Dermis blood vessel endothelial cell (primary cell): ENCODE measurements at regions not wholly inside any gene's neighbourhood (a gene's known extent, or its start where the extent isn't known, plus 50 kb on each side); places are given as distances from the start of the nearest gene placed in this dataset.
A peak's percentile ranks its signal among the peaks of the same experiment; 100 is the strongest.
"Not testable (repeated sequence)": the region's sequence is repeated elsewhere in the genome, so short reads cannot be mapped to it uniquely, and the experiment has no call there.

Source experiments
- DNase-seq: peaks from one replicate; pipeline ENCODE4 v3.0.0; 2010

- DNase-seq = no peak
Observed at GRCh38 chr2:172262486-172262885, 159.8 kb upstream of the DLX2 start.

GRCh38 chr2:172264820-172265219 lies 162.1 kb upstream of the DLX2 start:
- DNase-seq = not testable (repeated sequence)

GRCh38 chr2:172269507-172270244 lies 157.7 kb upstream of the ITGA6 start:
- not testable (repeated sequence) for DNase-seq

- no peak for DNase-seq
Observed at GRCh38 chr2:172270278-172271079, 156.9 kb upstream of the ITGA6 start.

GRCh38 chr2:172273910-172274571 lies 153.3 kb upstream of the ITGA6 start:
- DNase-seq = no peak

GRCh38 chr2:172275239-172275638 lies 152.1 kb upstream of the ITGA6 start:
- DNase-seq = no peak

GRCh38 chr2:172276961-172277360 lies 150.4 kb upstream of the ITGA6 start:
- no peak for DNase-seq

- no peak for DNase-seq
Observed at GRCh38 chr2:172278667-172279066, 148.7 kb upstream of the ITGA6 start.

GRCh38 chr2:172279214-172279613 lies 148.2 kb upstream of the ITGA6 start:
- no peak for DNase-seq

GRCh38 chr2:172279813-172280212 lies 147.6 kb upstream of the ITGA6 start:
- peak; percentile 31 for DNase-seq

- no peak for DNase-seq
Observed at GRCh38 chr2:172280571-172281361, 146.6 kb upstream of the ITGA6 start.

- peak; percentile 60 for DNase-seq
Observed at GRCh38 chr2:172281648-172282570, 145.5 kb upstream of the ITGA6 start.

GRCh38 chr2:172282944-172283343 lies 144.4 kb upstream of the ITGA6 start:
- DNase-seq = peak; percentile 93

- DNase-seq = peak; percentile 20
Observed at GRCh38 chr2:172283476-172283875, 143.9 kb upstream of the ITGA6 start.

GRCh38 chr2:172284209-172284608 lies 143.2 kb upstream of the ITGA6 start:
- DNase-seq = no peak

- DNase-seq = peak; percentile 68
Observed at GRCh38 chr2:172285010-172285621, 142.3 kb upstream of the ITGA6 start.

GRCh38 chr2:172285760-172286159 lies 141.6 kb upstream of the ITGA6 start:
- DNase-seq = no peak

- DNase-seq = peak; percentile 37
Observed at GRCh38 chr2:172287190-172287589, 140.2 kb upstream of the ITGA6 start.

- peak; percentile 85 for DNase-seq
Observed at GRCh38 chr2:172287605-172288315, 139.6 kb upstream of the ITGA6 start.

GRCh38 chr2:172288603-172289002 lies 138.8 kb upstream of the ITGA6 start:
- peak; percentile 66 for DNase-seq
